ENCODE measurements at regions not wholly inside any gene's neighbourhood (a gene's known extent, or its start where the extent isn't known, plus 50 kb on each side); places are given as distances from the start of the nearest gene placed in this dataset.

GRCh38 chr5:125536582-125536981, 790.1 kb upstream of the ZNF608 start:
- DNase-seq (ENCODE audit: extremely low read depth, low read depth), result no peak
- no peak for TF ChIP-seq CTCF (IDR thresholded peaks at IDR 0.05; ENCODE audit: low read depth, low read length)

- no peak for TF ChIP-seq CTCF (IDR thresholded peaks at IDR 0.05; ENCODE audit: low read depth, low read length)
- no peak for DNase-seq (ENCODE audit: extremely low read depth, low read depth)
These were observed 791.2 kb upstream of the ZNF608 start for GRCh38 chr5:125537661-125538060.

- DNase-seq (ENCODE audit: extremely low read depth, low read depth), result no peak
These were observed 792.0 kb upstream of the ZNF608 start for GRCh38 chr5:125538469-125538868.

GRCh38 chr5:125541085-125541484, 794.6 kb upstream of the ZNF608 start:
- DNase-seq (ENCODE audit: extremely low read depth, low read depth), result no peak
- TF ChIP-seq CTCF (IDR thresholded peaks at IDR 0.05; ENCODE audit: low read depth, low read length), result no peak

More at GRCh38 chr5:125538469-125538868, 792.0 kb upstream of the ZNF608 start:
- no peak for TF ChIP-seq CTCF (IDR thresholded peaks at IDR 0.05; ENCODE audit: low read depth, low read length)

GRCh38 chr5:125549322-125549911, 803.0 kb upstream of the ZNF608 start:
- no peak for TF ChIP-seq CTCF (IDR thresholded peaks at IDR 0.05; ENCODE audit: low read depth, low read length)
- no peak for DNase-seq (ENCODE audit: extremely low read depth, low read depth)

GRCh38 chr5:125550274-125550673, 803.8 kb upstream of the ZNF608 start:
- TF ChIP-seq CTCF (IDR thresholded peaks at IDR 0.05; ENCODE audit: low read depth, low read length), result no peak
- DNase-seq (ENCODE audit: extremely low read depth, low read depth), result no peak

GRCh38 chr5:125551246-125551645, 804.8 kb upstream of the ZNF608 start:
- no peak for TF ChIP-seq CTCF (IDR thresholded peaks at IDR 0.05; ENCODE audit: low read depth, low read length)
- no peak for DNase-seq (ENCODE audit: extremely low read depth, low read depth)

All from AG09319 (cell line).